Medulla oblongata (tissue), 1 donor: ENCODE measurements at regions not wholly inside any gene's neighbourhood (a gene's known extent, or its start where the extent isn't known, plus 50 kb on each side); places are given as distances from the start of the nearest gene placed in this dataset.
A peak's percentile ranks its signal among the peaks of the same experiment; 100 is the strongest.

Experiments used
- DNase-seq: peaks from one replicate; pipeline ENCODE4 v3.0.0-alpha.2; 2015; ENCODE audit errors: extremely low spot score

DNA sequence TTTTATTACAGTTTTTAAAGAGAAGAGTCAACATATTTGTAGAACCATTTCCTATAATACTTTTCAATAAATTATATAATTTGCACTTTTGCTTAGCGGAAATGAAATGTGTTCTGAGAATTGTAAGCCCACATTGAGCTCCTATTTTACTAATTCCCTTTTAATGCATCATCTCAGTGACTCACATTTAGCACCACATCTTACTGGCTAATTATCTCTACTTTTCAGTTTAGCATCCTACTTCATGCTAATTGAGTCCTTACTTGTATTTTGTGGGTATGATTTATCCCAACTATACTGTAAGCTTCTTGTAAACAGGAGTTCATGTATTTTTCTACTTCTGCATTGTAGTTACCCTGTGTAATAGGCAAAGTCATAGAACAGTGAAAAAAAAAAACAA is 67.5 kb downstream of the TMX1 start:
- no peak for DNase-seq

DNA sequence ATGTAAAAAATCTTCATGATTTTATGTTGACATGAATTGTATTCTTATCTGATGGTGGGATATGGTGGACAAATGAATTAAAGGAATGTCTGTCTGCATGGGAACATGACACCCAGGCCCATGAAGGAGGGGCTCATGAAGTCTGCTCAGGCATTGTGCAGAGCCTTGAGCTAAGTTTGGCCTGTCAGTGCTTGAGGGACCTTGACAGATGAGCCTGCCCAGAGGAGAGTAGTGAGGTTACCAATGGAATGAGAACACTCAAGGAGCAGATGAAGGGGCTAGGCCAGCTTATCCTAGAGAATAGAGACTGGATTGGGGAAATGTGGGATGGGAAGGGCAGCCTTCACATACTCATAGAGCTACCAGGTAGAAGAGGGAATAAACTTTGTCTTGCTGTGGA is 68.8 kb downstream of the TMX1 start:
- no peak for DNase-seq

DNA sequence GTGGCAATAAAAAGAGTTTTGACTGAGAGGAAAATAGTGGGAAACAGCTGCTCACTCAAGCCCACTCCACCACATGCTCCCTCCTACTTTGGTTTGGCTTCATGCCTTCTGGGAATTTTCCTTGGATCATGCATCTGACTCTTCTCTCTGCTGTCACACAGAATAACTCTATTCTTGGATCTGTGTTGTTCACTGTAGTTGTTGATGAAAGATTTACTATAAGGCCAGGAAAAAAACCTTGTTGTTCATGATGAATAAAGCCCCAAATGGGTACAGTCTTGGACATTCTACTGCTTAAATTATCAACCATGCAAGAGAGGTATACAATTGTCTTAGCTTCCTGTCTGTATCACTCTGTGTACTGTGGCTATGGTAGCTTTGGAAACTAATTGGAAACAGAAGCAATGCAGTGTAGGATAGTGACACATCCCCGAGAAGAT is 70.5 kb downstream of the TMX1 start:
- peak; percentile 51 for DNase-seq

DNA sequence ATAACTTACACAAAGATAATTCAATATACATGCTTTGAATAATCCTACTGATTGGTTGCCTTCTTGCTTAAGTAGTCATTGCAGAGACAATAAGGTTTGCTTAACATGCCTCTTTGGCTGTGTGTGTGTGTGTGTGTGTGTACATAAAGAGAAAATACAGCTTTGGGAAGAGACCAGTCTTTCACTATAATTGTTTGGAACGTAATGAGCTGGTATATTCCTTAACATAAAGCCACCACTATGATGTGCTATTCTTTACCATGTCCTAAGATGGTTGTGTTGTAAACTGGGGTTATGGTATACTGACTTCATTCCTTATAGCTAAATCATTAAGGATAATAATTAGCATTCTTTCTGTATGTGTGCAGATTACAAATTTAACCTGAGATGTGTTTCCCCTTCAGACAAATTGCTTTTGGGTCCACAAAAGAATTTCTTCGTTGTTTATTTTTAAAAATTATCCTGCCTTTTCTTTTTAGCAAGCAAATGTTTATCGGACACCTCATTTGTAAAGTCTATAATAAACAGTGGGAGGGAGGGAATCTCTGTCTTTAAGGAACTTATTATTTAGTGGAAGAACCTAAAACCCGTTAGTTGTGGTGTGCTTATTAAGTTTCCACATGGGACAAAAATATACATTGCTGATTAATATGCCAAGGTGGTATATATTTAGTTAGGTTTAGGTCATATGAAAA is 74.4 kb downstream of the TMX1 start:
- no peak for DNase-seq

DNA sequence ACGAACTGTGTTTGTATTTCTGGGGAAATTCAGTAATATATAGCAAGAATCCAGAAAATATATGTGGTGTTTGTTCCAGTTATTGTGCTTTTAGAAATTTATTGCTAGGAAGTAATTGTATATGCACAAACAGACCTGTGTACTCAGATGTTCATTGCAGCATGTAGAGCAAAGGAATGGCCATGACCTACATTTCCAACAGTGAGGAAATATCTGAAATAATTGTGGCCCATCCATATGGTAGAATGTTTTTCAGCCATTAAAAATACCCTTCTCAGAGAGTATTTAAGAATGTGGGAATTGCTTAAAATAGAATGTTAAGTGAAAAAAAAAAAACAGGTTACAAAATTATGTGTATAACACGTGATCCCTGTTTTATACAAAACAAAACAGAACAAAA is 77.3 kb downstream of the TMX1 start:
- no peak for DNase-seq

DNA sequence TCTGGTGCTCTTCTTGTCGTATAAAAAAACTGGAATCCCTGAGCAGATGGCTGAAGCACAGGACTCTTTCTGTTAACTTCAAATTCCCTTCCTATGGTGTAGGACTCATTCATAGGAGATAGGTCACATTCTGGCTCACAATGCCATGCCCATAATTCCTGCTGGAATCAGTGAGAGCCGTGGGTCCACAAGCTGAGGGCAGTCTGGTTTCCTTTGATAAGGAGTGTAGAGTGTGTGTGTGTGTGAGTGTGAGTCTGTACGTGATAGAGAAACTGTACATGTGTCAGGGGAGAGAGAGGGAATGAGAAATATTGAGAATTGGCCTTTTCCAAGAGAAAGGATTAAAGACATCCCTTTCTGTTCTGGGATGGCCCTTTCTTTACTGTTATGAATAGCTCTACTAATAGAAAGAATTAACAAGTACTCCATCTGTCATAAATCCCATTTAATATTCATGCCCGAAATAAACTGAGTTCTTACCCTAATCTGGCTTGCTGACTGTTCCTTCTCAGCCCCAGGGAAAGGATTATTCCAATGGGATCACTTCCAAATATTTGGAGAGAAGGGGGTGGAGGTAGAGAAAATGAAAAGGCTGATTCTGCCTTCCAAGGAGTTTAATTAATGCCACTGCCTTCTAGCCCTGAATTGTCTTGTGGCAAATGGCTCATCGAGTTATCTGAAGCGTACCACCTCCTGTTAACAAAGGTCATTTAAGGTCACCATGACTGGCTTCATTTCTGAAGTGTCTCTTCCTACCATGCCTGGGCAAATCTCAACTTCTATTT is 79.0 kb downstream of the TMX1 start:
- no peak for DNase-seq

DNA sequence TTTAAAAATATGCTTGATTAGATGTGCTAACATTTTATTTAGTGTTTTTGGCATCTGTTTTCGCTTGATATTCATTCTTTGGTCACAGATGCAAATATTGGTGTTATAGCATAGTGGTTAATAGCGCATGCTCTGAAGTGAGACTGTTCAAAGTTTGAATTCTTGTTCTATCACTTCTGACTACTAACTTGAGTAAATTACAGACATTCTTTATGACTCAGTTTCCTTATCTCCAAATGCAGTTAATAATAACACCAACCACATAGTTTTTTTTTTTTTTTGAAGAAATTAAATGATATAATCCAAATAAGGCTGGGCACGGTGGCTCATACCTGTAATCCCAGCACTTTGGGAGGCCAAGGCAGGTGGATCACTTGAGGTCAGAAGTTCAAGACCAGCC is 81.0 kb downstream of the TMX1 start:
- no peak for DNase-seq

DNA sequence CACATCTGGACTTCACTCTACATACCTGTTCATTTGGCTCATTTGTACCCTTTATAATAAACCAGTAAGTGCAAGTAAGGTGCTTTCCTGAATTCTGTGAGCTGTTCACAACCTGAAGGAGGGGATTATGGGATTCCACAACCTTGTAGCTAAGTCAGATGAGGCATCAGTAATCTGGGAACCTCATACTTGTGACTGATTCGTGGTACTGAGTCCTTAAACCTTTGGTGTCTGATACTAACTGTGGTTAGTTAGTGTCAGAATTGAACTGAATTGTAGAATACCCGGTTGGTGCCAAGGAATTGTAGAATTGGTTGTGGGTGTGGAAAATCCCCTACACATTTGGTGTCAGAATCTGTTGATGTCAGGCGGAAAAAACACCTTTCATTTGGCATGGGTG is 83.4 kb downstream of the TMX1 start:
- DNase-seq: no peak

DNA sequence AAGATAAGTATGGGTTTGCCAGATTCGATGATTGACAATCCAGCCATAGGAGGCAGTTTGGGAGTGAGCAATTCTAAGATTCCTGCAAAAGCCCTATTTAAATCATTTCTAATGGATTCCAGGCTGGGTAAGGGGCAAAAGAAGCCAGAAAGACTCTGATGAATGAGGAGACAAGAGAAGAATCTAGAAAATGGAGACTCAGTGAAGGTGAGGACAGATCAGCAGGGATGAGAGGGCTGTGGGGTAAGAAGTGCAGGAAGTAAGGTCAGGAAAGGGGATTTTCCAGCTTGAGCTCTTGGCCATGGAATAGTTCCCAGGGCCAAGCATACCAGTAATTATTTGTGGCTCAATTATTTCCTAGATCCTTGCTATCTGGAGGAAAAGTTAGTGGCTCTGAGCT is 87.3 kb downstream of the TMX1 start:
- no peak for DNase-seq

DNA sequence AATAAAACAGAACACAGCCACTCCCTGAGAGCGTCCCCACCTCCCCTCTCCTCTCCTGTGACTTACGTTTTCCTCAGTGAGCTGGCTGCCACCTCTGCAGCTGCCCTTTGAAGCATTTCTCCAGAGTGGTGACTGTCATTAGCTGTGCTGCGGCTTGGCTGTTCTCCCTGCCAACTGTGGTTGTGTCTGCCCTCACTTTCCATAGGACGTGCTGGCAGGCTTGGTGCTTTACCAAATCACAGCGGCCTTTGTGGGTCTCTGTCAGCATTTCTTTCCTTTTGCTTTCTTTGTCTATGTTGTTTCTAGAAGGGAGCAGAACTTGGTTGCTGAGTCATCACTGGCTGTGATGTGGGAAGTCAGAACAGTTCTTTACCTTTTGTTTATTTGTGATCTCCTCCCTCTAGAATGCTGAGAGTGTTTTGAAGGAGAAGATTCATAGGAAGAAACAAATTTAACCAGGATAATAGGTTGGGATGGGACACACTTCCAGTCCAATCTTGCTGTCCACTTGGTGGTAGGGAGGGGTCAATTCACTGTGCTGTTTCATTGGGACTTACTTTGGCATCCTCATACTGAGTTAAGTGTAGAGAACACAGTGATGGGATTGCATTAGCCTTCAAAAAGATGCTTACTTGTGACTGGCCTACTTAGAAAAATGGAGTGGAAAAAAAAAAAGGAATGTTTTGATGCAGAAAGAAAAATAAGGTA is 88.2 kb downstream of the TMX1 start:
- DNase-seq: no peak

DNA sequence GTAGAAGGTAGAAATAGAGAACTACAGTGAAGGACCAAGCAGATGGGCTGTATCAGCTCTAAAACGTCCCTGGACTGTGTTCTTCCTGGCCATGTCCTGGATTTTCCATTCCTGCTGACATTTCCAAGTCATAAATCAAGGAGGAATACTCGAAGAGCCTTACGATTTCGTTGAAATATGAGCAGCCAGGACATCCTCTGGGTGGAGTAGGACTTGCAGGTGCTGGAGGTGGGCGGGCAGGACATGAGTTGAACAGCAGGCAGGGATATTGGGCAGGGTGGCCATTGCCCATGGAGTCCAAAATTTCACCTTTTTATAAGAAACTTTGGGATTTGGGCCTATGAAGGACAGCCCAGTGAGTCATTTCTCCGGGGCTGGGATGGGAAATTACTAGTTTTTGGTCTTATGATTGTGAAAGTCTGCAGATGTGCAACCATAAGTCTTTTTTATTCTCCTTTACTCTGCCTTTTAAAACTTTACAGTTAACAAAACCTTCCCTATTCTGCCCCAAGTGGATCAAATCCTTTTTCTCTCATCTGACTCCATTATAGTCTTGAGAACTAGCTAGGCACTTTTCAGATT is 88.8 kb downstream of the TMX1 start:
- no peak for DNase-seq

DNA sequence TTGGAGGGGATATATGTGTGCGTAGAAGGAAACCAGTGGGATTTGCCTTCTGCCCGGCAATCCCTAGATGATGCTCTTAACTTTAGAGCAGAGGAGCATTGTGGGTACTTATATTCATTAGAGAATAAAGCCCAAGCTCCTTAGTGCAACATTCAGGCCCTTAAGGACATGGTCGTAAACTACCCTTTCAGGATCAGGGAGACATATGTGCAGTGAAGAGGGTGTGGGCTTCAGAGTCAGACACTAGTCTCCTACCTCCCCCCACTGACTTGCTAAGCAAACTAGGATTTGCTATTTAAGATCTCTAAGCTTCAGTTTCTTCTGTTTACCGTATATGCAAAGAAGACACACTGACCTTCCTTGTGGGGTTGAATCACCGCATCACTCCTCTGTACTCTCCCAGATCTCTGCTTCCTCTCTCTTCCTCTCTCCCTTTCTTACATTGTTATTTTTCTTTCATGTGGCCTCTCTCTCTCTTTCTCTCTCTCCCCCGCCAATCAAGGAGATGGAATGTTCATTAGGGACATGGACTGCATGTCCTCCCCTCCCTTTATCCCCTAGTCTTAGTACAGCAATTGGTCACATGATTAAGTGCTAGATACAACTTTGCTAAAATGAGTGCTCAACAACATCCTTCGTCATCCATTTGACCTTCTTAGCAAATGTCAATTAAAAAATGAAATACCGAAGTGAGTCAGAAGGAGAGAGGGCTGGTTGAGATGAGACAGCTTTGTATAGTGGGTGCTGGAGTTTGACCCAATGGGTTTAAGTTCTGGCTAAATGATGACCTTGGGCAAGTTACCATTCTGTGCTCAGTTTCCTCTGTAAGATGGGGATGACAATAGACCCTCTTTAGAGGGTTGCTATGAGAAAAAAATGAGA is 91.7 kb downstream of the TMX1 start:
- no peak for DNase-seq

DNA sequence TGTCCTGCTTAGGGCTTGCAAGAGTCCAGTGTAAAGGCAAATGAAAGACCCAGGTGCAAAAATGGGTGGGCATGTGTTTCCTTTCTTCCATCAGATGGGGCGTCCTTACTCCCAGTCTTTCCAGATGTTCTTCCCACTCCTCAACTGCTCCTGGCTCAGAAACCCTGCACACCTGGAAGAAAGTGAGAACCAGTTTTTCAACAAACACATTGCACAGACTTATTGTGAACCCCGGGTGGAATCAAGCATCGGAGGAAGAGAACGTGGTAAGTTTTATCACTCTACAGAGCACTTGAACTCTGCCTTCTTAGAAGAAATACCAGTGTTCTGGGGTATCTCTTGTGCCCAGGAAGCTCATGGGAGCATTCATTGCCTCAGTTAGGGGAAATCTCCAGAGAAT is 93.3 kb downstream of the TMX1 start:
- no peak for DNase-seq

DNA sequence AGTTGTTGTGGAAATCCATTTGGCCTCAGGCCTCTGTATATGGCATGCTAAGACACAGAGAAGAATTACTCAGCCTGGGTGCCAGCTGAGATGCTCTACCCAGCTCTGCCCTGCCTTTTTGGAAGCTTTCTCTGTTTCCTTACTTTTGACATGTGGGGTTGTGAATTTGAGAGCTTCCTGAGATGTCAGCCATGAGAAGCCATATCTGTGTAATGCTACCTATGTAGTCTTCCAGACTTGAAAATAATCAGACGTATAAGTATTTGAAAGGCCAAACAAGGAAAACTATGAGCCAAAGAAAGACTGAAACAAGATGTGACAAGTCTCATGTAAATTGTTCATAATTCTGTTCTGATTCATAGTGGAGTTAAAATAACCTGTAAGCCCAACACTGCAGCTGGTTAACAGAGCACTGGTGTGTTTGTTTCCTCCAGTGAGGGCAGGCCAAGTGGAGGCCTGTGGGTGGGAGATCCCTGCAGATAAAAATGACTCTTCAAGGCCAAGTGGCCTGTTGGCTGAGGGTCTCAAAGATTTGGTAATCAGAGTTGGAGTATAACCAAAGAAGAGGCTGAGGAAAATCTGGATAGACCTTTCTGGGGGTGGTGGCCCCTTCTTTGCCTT is 94.0 kb downstream of the TMX1 start:
- no peak for DNase-seq

DNA sequence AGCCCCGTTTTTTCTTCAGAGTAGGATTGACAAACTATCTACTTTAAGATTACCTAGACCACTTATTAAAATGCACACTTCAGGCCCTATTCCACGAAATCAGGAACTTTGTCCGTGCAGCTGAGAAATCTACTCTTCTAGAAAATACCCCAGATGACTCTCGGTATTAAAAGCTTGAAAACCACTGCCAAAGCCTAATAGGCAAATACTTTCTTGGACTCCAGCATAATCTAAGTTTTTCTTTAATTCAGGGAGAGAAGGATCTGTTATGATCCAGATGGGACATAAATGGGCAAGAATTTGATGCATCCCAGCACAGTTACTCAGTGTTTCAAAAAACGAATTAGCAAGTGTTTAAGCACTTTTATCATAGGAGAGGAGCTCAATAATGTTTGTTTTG is 94.5 kb downstream of the TMX1 start:
- no peak for DNase-seq

DNA sequence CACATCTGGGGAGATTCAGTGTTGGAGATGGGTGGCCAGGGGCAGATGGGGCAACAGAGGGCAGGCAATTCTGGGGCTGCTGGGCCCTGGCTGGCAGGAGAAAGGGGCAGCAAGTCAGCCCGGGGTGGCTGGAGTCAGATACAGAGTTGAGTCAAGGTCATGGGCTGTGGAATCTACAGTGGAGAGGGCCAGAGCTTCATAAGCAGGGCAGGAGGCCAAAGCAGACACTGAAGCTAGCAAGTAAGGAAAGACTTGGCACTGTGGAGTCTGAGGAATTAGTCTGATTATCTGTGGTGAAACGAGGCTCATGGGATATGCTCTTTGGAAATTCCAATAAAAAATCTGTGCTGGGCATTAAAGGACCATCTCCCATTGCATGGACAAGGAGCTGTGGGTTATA is 95.5 kb downstream of the TMX1 start:
- DNase-seq: no peak

DNA sequence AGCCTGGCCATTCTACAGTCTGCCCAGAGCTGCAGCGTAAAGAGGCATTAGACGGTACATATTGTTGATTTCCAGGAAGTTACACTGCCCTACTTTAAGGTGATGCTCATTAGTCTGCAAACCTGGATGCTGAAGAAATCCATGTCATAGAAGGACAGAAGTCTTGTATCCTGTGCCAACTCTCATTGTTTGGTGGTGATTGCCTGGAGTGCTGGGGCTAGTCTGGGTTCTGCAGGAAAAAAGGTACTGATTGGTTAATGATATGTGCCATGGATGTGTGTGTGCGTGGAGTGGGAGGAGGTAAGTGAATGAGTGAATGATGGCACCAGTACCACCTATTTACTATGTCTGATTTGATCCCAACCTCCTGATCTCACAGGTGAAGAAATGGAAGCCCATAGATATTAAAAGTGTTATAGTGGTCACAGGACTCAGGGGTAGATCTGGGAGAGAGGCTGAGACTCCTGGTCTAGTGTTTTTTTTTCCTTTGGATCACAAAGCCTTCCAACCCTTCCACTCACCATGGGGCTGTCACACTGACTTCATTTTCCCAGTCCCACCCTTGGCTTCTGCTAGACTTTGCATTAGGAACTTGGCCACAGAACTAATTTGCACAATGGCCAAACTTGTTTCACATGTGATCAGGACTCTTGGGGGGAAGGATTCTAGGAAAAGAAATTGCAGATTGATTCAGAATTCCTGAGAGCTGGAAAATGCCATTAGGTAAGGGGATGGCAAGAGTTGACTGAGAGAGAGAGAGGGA is 96.1 kb downstream of the TMX1 start:
- DNase-seq: no peak

DNA sequence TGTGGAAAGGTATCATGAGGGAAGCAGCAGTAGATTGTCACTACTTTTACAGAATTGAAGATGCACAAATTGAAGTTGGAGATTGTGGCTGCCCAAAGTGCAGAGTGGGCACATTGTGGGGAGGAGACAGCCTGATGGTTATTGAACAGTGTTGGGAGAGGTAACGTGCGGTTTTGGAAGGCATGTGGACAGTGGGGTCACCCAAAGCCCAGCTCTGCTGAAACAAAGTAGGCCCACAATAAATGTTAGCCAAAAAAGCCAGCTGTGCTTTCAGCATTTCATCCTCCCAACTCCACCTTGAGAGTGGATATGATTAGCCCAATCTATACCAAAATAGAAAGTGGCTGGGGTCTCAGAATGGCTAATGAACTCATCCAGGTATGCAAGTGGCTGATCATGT is 96.7 kb downstream of the TMX1 start:
- no peak for DNase-seq

DNA sequence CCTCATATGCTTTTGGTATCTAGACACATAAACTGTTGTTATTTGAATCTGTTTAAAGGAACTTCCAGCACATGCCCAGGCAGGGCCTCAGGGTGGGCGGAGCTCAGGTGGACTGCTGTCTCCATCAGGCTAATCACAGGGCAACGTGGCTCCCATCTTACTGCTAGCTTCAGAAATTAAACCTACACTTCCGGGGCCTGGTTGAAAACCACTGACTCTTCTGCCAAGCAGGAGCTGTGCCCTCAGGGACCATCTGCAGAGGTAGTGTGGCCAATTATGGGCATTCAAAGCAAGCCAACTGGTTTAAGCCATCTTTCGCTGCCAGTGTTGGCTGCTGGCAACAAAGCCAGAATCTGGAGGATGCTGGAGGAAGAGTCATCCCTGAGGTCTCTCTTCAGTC is 97.5 kb downstream of the TMX1 start:
- DNase-seq: no peak

DNA sequence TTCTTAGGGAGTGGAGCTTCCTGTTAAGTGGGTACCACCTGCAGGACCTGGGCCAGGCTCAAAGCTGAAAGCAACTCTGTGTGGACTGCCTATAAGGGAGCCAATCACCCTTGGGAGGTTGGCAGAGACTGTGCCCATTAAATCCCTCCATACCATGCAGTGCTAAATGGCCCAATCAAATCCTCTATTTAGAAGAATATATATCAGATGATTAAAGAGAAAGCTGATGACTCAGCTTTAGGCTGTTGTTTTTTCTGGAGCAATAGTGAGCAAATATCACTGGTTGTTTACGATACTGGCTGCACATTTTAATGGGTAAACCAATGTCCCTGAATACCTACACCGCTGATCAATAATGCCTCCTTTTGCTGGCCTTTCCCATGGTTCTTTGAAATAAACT is 101.3 kb downstream of the TMX1 start:
- no peak for DNase-seq
